Choroid plexus epithelial cell (primary cell): ENCODE measurements at regions not wholly inside any gene's neighbourhood (a gene's known extent, or its start where the extent isn't known, plus 50 kb on each side); places are given as distances from the start of the nearest gene placed in this dataset.

Source experiments
- DNase-seq: peaks from one replicate; pipeline ENCODE4 v3.0.0-alpha.2; 2010; ENCODE audit warnings: low read depth
- H3K4me3 ChIP-seq: 2 replicates; pipeline ENCODE4 v1.5.1; 2011; ENCODE audit warnings: low read depth, mild to moderate bottlenecking, control low read depth, low read length, moderate library complexity
- TF ChIP-seq, protein P1 (sequence below): conservative IDR thresholded peaks from 2 replicates; pipeline ENCODE4 v1.5.1; 2011; ENCODE audit warnings: low read depth, mild to moderate bottlenecking, control low read depth, inconsistent platforms, low read length, moderate library complexity

DNA sequence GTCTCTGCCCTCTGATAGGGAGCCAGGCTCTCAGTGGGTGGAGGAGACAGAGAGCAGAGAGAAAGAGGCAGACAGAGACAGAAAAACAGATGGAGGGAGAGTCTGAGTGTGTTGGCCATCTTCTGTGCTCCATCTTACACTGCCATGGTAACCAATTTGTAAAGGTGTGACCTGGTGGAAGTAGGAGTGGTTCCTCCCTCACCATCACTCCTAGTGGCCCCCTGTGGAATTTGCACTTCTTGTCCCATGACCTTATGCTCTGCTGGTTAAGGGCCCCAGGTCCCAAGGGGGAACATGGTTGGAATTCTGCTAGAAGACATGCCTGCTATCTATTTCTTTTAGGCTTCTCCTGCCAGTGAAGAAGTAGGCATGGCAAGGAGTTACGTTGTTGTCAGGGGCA lies 376.7 kb upstream of the CCDC196 start:
- no peak overlapping the region for H3K4me3 ChIP-seq
- TF ChIP-seq, protein P1, sequence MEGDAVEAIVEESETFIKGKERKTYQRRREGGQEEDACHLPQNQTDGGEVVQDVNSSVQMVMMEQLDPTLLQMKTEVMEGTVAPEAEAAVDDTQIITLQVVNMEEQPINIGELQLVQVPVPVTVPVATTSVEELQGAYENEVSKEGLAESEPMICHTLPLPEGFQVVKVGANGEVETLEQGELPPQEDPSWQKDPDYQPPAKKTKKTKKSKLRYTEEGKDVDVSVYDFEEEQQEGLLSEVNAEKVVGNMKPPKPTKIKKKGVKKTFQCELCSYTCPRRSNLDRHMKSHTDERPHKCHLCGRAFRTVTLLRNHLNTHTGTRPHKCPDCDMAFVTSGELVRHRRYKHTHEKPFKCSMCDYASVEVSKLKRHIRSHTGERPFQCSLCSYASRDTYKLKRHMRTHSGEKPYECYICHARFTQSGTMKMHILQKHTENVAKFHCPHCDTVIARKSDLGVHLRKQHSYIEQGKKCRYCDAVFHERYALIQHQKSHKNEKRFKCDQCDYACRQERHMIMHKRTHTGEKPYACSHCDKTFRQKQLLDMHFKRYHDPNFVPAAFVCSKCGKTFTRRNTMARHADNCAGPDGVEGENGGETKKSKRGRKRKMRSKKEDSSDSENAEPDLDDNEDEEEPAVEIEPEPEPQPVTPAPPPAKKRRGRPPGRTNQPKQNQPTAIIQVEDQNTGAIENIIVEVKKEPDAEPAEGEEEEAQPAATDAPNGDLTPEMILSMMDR = no peak
- no peak for DNase-seq

DNA sequence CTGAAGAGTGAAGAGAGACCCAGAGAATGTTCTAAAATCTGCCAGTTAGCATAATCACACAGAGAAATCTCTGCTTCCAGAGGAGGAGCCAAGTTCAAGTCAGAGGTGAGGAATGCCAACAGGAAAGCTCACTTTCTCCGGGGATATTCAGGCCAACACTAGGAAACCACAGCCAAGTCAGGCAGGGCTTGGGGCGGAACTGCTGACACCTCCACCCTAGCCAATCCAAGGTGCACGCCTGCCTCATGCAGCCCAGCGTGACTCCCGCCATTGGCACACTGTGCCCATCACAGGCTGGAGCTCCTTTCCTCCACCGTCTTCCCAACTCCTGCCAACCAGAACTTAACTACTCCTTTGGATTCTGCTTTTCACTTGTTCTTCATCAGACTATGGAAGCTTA lies 374.3 kb upstream of the CCDC196 start:
- H3K4me3 ChIP-seq = no peak overlapping the region
- TF ChIP-seq, protein P1 = no peak
- DNase-seq = no peak

DNA sequence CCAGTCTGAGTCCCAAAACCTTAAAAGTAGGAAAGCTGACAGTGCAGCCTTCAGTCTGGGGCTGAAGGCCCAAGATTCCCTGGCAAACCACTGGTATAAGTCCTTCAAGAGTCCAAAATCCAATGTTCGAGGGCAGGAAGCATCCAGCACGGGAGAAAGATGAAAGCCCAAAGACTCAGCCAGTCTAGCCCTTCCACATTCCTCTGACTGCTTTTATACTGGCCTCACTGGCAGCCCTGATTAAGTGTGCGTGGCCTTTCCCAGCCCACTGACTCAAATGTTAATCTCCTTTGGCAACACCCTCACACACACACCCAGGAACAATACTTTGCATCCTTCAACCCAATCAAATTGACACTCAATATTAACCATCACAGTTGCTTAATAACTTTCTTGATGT lies 372.1 kb upstream of the CCDC196 start:
- no peak overlapping the region for H3K4me3 ChIP-seq
- DNase-seq = no peak
- TF ChIP-seq, protein P1 = no peak

DNA sequence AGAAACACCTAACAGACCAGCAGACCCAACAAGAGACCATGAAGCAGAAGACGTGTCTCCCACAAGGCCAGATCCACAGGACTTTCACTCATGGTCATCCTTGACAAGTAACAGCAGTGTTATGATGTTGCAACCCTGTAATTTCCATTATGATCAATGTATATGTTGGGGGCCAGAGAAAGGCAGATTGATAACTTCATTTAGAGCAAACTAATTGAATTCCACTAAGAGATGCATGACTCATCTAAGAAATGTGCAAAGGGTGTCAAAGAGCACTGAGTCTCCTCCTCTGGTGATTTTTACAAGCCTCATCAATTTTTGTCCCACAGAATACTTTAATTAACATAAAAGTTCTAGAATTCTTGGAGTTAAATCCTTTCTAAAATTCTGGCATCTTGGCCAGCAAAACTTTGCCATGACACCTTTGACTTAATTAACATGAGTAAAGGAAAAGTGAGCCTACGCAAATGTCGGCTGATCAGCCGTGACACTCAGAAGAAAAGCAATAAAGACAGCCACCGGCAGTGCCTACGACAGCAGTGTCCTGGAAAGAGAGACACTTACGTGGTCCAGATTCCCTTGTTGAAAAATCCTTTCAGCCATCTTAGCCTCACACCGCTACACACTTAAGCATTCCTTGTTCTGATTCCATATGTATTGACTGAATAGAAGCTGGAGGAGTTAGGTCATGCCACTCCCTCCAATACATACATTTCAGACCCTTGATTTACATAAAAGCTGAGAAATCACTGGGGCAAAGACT lies 370.2 kb upstream of the CCDC196 start:
- TF ChIP-seq, protein P1 = no peak
- no peak for DNase-seq
- no peak overlapping the region for H3K4me3 ChIP-seq

DNA sequence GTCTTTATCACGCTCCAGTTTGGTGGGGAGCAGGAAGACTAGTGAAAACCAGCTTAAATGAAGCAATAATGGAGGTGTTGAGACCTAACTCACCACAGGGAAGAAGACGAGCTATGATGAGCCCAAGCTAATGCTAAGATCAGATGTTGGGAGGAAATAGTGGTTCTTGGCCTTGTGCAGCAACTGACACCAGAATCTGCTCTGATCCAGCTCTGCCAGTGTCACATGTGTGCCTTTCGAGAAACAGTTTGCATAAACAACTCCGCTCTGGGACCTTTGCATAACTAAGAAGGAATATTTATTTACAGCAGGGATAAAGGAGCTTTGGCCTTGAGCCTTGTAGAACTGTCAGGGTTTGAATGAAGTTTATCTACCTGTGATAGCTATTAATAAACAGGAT lies 369.4 kb upstream of the CCDC196 start:
- DNase-seq = no peak
- H3K4me3 ChIP-seq = no peak overlapping the region
- TF ChIP-seq, protein P1 = no peak

DNA sequence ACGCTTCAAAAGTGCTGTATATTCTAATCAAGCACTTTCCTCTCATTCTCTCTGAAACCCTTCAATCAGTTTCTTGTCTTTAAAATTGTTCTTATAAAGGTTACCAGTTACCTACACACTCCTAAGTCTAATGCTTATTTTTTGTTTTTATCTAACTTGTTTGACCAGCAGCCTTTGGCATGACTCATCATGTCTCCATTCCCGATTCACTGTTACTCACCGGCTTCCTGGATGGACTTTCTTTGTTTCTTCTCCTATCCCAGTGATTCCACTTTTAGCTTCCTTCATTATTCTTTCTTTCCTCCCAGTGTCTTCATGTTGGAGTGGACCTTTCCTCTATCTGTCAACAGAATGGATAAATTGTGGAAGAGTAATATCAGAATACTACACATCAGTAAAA lies 368.6 kb upstream of the CCDC196 start:
- no peak overlapping the region for H3K4me3 ChIP-seq
- DNase-seq = peak; percentile 46
- TF ChIP-seq, protein P1 = no peak

DNA sequence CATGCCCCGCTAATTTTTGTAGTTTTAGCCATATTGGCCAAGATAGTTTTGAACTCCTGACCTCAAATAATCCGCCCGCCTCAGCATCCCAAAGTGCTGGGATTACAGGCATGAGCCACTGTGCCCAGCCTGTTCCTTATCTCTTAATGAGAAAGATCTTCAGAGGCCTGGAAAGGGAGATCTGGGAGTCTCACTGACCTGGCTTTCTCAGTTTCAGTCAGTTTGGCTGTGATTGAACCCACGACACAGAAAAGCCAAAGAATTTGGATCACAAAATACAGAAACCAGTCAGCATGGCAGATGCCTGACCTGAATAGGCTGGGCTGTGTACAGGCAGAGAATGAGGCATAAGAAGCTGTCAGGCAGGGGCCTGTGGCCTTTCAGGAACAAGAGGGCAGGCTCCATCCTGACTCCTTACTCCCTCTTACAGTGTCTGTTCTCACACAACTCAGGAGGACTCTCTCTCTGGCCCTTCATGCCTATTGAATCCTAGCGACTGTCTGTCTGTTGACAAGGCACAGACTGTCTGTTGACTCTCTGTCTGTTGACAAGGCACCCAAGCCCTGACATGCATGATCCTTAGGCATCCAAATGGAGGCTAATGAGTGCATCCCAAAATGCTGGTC lies 366.5 kb upstream of the CCDC196 start:
- H3K4me3 ChIP-seq = no peak overlapping the region
- TF ChIP-seq, protein P1 = no peak
- no peak for DNase-seq
